ENCODE measurements at regions not wholly inside any gene's neighbourhood (a gene's known extent, or its start where the extent isn't known, plus 50 kb on each side); places are given as distances from the start of the nearest gene placed in this dataset.

DNA sequence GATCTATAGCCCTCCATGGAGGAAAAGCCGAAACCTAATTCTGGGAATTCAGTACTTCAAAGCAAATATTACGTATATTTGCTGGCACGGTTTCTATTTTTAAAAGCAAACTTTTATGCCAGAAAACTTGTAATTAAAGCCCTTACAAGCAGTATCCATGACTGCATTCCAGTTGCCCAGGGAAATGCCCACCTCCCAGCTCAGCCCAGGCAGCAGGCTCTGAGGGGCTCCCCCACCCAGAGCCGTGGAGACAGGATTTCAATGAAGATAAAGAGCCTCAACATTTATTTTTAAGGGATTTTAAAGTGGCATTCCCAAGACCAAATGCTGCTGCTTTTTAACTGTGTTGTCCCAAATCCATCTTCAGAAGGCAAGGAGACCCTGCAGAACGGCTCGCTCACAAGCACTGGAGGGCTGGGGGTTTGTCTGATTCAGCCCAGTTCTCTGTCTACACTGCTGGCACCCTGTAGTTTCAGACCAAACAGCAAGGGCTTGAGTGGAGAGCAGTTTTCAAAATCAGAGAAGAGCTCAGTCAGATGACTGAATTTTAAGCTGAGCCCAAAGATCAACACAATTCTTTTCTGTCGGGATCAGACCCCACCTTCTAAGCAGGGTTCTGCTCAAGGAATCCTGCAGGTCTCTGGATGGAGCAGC, 105.1 kb downstream of the KCNF1 start:
- Histone ChIP-seq H3K9me3 (ENCODE audit: low read depth) (no peaks in the 10 kb centered on the region), H3K27ac (no peak overlapping the region), H3K36me3 (no peaks in the 10 kb centered on the region), H3K4me1 (ENCODE audit: low read depth) (peaks cover 3% of the 10 kb centered on the region), H3K4me3 (no peak overlapping the region), H3K27me3 (no peaks in the 10 kb centered on the region)
- TF ChIP-seq, protein P1, sequence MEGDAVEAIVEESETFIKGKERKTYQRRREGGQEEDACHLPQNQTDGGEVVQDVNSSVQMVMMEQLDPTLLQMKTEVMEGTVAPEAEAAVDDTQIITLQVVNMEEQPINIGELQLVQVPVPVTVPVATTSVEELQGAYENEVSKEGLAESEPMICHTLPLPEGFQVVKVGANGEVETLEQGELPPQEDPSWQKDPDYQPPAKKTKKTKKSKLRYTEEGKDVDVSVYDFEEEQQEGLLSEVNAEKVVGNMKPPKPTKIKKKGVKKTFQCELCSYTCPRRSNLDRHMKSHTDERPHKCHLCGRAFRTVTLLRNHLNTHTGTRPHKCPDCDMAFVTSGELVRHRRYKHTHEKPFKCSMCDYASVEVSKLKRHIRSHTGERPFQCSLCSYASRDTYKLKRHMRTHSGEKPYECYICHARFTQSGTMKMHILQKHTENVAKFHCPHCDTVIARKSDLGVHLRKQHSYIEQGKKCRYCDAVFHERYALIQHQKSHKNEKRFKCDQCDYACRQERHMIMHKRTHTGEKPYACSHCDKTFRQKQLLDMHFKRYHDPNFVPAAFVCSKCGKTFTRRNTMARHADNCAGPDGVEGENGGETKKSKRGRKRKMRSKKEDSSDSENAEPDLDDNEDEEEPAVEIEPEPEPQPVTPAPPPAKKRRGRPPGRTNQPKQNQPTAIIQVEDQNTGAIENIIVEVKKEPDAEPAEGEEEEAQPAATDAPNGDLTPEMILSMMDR (IDR thresholded peaks at IDR 0.05; ENCODE audit: low read depth, low read length), result no peak
- DNase-seq (ENCODE audit: low read depth in 1 of 2, low spot score in 1 of 2), result no peak

DNA sequence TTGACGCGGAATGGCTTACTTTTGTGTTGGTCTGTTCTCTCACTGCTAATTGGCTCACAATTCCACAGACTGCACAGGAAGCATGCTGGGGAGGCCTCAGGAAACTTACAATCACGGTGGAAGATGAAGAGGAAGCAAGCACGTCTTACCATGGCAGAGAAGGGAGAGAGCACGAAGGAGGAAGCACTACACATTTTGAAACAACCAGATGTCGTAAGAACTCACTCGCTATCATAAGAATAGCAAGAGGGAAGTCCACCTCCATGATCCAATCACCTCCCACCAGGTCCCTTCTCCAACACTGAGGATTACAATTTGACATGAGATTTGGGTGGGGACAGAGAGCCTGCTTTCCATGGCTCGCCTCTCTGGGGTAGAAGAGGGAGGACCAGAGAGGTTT, 106.2 kb downstream of the KCNF1 start:
- Histone ChIP-seq H3K9me3 (ENCODE audit: low read depth) (no peaks in the 10 kb centered on the region), H3K36me3 (no peaks in the 10 kb centered on the region), H3K27me3 (no peaks in the 10 kb centered on the region), H3K4me1 (ENCODE audit: low read depth) (peaks cover 3% of the 10 kb centered on the region), H3K27ac (no peak overlapping the region), H3K4me3 (no peak overlapping the region)
- TF ChIP-seq, protein P1 (IDR thresholded peaks at IDR 0.05; ENCODE audit: low read depth, low read length), result no peak
- DNase-seq (ENCODE audit: low read depth in 1 of 2, low spot score in 1 of 2), result no peak

DNA sequence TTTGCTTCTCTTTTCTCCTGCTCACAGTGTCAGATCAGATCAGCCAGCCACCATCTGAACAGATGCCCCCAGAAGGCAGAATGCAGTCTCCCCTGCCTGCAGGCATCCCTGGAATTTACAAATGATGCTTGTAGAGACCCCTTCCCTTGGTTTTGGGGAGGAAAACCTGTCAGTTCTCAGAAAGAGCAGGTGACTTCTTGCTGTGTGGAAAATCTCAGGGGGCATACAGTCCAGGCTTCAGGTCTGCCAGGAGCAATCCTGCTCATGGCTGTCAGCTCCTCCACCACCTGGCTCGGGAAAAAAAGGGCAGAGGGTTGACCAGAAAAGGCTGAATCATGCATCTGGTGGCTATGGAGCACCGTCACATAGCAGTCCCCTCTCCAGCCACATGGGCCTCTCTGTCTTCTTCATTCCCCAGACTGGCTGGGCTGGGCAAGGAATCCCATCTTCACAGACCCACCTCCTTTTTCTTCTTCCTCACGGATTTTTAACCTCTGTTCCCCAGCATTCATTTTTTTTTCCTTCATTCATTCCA, 107.0 kb downstream of the KCNF1 start:
- TF ChIP-seq, protein P1 (IDR thresholded peaks at IDR 0.05; ENCODE audit: low read depth, low read length), result no peak
- Histone ChIP-seq H3K4me3 (no peak overlapping the region), H3K27ac (no peak overlapping the region), H3K9me3 (ENCODE audit: low read depth) (no peaks in the 10 kb centered on the region), H3K36me3 (no peaks in the 10 kb centered on the region), H3K4me1 (ENCODE audit: low read depth) (peaks cover 3% of the 10 kb centered on the region), H3K27me3 (no peaks in the 10 kb centered on the region)
- no peak for DNase-seq (ENCODE audit: low read depth in 1 of 2, low spot score in 1 of 2)

DNA sequence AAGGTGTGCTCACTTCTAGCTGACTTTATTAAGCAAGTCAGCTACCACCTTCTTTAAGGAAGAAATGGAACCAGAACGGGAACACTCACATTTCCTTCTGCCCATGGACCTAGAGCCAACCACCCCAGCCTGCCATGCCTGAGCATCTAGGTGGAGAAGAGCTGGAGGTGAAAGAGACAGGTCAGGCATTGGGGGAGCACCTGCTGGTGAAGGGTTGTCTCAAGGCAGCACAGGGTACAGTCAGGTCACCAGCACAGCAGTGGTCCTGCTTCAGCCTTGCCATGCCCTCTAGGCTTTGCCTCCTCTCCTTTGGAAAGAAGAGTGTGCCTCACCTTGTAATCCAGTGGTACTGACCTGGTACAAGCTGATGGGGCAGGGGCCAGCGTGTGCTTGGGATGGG, 107.9 kb downstream of the KCNF1 start:
- no peaks in the 10 kb centered on the region for H3K27me3 ChIP-seq
- no peaks in the 10 kb centered on the region for H3K9me3 ChIP-seq (ENCODE audit: low read depth)
- no peak overlapping the region for H3K27ac ChIP-seq
- no peak overlapping the region for H3K4me3 ChIP-seq
- H3K36me3 ChIP-seq, result no peaks in the 10 kb centered on the region
- peaks cover 3% of the 10 kb centered on the region for H3K4me1 ChIP-seq (ENCODE audit: low read depth)
- TF ChIP-seq, protein P1 (IDR thresholded peaks at IDR 0.05; ENCODE audit: low read depth, low read length), result no peak
- DNase-seq (ENCODE audit: low read depth in 1 of 2, low spot score in 1 of 2), result no peak

DNA sequence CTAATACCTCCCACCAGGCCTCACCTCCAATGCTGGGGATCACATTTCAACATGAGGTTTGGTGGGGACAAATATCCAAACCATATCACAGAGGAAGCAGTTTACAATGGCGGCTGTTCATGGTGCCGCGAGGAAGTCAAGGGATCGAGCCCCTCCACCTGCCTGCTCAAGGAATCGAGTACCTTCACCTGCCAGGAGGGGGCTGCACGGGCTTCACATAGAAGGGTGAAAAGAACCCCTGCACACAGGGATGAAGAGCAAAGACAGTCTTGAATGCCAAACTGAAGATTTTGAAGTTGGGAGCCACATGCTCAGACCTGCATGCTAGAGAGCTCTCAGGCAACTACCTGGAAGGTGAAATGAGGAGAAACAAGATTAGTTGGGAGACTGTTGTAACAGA, 110.3 kb downstream of the KCNF1 start:
- DNase-seq (ENCODE audit: low read depth in 1 of 2, low spot score in 1 of 2), result no peak
- Histone ChIP-seq H3K4me1 (ENCODE audit: low read depth) (peaks cover 3% of the 10 kb centered on the region), H3K36me3 (no peaks in the 10 kb centered on the region), H3K27me3 (no peaks in the 10 kb centered on the region), H3K27ac (no peak overlapping the region), H3K4me3 (no peak overlapping the region), H3K9me3 (ENCODE audit: low read depth) (no peaks in the 10 kb centered on the region)
- TF ChIP-seq, protein P1 (IDR thresholded peaks at IDR 0.05; ENCODE audit: low read depth, low read length), result no peak

Measured in cardiac muscle cell (in vitro differentiated cells and primary cell).